HuH-7.5 (cell line): ENCODE measurements at regions not wholly inside any gene's neighbourhood (a gene's known extent, or its start where the extent isn't known, plus 50 kb on each side); places are given as distances from the start of the nearest gene placed in this dataset.

Experiments used
- DNase-seq: peaks from one replicate; pipeline ENCODE4 v3.0.0; 2011; ENCODE audit warnings: low spot score

DNA sequence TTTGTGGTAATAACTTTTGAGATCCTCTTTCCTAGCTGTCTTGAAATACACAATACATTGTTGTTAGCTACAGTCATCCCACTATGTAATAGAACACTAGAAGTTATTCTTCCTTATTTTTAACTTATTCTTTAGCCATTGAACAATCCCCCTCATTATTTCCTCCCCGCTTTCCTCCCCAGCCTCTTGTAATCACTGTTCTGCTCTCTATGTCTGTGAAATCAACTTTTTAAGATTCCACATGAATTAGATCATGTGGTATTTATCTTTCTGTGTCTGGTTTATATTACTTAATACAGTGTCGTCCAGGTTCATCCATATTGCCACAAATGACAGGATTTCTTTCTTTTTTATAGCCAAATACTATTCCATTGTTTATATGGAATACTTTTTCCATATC lies 72.9 kb downstream of the SLC10A2 start:
- no peak for DNase-seq

DNA sequence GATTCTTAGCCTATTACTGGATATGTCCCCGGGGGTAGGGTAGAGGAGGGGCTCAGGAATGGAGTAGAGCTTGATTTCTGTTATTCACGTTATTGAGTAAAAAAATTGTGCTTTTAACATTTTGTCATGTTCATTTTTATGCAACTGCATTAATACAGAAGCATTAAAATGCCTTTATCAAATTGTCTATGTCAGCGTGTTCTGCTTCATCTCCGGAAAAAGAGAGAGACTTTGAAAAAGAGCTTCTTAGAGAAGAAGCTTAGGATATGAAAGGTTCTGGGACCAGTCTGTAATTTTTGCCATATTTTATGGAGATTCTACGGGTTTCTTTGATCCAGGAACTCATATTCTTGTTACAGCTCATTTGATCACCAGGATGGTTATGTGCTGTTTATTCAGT lies 82.0 kb downstream of the SLC10A2 start:
- DNase-seq, result no peak

DNA sequence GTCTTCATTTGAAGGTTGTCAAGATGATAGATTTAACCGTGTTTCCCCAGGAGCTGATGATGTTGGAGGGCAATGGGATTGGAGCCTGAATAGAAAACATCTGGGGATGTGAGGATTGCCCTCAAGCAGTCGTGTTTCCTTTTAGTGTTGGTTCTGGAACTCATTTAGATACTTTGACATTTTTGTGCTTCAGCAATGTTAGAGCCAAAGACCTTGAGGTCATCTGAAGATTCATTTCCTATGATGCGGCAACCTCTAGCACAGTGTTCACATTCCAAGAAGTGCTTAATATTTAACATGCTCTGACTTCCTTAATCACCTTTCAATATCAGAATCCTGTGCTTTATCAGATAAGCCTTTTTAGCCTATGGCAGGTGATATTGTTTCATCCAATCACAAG lies 82.7 kb downstream of the SLC10A2 start:
- no peak for DNase-seq

DNA sequence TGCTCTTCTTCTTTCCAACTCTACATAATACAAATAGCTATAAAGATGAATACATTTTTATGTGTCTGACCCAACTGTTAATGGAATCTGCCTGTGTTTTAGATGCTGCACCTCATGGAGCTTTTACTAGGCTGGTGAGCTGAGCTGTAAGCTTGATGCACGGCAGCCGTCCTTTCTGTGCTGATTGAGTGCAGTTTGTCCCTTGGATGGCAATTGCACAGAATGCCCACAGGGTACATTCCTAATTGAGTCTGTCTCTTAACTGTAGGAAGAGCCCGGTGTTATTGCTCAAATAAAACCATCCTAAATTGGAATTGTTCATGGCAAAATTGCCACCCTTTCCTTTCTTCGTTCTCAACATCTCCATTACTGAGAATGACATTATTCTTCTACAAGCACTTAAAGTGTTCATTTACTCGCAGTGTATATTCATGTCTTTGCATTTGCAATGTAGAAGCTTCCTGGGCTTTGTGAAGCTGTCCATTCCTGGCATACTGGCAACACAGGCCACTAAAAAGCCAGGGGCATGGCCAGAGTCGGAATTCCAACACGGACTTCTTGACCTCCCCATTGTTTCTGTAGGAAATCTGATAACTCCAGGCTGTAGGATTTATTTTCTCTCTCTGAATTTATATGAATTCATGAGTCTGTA lies 85.8 kb downstream of the SLC10A2 start:
- no peak for DNase-seq

DNA sequence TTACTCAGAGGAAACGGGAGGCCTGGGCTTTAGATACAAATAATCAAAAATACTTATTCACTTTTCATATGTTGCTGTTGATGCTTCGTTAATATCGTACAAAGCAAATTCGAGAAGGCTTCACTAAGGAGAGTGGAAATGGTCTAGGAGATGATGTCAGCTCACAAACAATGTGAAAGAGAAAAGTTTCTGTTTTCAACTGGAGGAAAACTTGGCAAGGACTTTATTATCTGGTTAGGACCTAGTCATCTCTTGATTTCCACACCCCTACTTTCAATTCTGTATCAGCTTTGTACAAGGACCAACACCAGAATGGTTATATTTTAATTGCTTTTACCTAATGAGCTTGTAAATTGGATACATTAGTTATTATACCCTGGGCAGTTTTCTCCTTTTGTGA lies 88.0 kb downstream of the SLC10A2 start:
- DNase-seq, result no peak

DNA sequence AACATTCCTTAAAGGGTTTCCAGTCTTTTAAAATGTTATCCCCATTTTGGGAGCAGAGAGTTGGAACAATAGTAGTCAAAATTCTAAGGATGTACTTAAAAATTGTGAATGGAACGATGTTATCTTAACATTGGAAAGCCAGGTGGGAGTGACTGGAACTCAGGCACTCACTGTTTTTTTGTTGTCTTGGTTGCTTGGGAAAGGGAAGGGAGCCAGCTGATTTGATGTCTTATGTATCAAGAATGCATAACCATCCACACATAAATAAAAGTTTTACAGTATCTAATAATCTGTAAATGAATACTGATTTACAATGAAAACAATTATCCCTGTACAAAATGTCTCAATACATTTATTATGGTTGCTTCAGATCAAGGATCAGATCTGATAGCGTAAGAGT lies 88.7 kb downstream of the SLC10A2 start:
- no peak for DNase-seq

DNA sequence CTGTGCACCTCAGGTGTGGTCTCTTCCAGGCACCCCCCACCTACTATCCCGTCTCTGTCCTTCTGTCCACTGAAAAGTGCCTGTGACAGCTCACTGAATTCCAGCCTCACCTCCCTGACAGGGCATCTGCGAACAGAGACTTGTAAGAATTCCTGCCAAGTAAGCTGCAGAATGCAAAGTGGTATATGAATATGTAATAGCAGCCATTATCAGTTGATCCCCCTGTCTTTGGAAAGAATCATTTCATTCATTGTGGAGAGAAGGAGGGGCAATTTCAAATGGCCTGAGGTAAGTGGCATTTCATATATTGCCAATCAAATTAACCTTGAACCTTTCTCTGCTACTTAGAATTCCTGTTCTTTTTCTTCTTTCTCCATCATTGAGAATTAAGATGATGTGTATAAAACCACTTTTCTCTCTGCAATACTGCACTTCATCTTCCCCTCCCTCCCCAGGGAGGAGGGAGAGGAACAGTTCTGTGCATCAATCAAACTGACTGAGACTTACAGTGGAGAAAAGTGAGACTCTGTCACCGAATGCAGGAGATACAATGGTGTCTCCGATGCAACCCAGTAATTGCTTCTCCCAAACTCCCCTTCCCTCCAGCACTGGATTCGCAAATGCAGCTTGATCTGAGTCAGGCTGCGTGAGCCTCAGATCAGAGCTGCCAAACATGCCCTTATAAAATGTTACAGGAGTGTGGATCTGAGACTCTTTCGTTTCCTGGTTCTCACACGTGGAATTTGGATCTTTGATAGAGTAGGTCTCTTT lies 91.7 kb downstream of the SLC10A2 start:
- DNase-seq, result no peak

DNA sequence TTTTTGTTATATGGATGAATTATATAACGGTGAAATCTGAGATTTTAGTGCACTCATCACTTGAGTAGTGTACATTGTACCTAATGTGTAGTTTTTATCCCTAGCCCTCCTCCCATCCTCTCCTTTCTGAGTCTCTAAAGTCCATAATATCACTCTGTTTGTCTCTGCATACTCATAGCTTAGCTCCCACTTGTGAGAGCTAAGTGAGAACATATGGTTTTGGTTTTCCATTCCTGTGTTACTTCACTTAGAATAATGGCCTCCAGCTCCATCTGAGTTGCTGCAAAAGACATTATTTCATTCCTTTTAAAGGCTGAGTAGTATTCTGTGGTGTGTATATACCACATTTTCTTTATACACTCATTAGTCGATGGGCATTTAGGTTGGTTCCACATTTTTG lies 94.0 kb downstream of the SLC10A2 start:
- no peak for DNase-seq

DNA sequence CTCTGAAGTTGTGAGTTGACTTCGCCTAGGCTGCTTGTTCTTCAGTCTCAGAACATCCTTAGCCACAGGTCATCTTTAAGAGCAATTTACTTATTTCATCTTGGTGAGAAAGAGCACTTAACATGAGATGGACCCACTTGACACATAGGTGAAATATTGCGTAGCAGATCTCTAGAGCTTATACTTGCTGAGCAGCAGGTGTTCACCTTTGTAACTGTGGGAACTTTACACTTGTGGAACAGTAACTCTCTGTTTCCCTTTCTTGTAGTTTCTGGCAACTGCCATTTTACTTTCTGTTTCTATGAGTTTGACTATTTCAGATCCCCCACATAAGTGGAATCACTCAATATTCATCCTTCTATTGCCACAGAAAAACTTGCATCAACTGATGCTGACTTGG lies 95.7 kb downstream of the SLC10A2 start:
- DNase-seq, result no peak

DNA sequence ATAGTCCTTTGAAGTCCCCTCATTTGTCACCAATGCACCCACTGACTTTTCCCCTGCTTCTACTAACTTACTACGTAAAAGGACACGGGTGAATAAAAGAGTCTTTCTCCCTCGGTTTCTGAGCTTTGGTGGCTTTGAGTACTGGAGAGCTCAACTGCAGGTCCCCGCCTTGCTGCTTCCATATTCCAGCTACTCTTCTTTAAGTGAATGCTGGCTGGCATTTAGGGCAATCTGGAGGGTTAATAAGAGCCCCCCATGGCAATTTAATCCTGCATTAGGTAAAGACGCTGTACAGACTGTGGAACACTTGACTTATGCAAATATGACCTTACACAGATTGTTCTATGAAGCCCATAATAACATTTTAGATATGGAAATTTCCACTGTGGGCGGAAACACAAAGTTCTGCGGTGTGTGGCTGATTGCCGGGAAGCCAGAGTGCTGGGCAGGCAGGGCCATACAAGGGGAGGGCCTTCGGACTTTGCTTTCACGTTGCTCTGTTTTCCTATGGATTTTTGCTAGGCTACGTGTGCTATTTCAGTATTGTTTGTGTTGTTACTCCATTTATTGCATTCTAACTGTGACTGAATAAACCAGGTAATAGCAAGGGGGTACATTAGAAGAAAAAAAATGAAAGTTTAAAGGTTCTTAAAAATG lies 97.5 kb downstream of the SLC10A2 start:
- DNase-seq, result peak; percentile 4

DNA sequence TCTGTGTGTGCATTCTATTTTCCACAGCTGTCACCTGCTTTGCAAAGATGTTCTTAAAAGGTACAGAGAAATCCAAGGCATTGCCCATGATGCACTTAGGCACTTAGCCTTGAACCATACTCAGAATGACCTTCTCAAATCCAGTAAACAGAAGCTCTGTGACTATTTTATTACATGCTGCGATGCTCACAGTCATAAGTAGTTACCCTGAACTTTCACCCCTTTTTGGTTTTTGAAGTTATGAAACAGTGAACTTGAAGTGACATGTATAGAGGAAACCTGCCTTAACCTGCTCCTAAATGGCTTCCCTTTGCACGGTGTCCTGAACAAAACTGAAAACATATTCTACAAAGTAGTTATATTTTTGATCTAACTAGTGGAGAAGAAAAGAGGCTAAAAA lies 100.4 kb downstream of the SLC10A2 start:
- DNase-seq, result no peak

DNA sequence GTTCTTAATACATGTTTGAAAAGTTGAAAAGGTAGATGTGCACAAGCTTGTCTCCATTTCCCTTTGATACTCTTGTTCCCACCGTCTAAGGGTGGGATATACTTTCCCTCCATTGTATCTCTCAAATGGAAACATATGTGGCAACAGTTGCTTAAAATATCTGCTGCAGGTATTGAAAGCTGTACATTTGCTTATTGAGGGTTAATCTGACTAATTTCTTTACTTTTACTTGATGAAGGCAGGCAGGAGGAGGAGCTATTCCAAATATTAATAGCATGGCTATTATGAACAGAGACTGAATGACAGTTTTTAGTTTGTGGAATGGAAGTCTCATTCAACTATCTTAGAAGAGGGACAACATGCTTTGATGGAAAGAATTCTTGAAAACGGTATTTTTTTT lies 103.8 kb downstream of the SLC10A2 start:
- DNase-seq, result no peak

DNA sequence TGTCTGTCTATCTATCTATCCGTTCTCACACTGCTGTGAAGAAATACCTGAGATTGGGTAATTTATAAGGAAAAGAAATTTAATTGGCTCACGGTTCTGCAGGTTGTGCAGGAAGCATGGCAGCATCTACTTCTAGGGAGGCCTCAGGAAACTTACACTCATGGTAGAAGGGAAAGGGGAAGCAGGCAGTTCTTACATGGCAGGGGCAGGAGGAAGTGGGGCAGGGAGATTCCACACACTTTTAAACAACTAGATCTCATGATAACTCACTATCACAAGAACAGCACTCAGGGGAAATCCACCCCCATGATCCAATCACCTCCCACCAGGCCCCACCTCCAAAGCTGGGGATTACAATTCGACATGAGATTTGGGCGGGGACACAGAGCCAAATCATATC lies 105.3 kb downstream of the SLC10A2 start:
- DNase-seq, result no peak

DNA sequence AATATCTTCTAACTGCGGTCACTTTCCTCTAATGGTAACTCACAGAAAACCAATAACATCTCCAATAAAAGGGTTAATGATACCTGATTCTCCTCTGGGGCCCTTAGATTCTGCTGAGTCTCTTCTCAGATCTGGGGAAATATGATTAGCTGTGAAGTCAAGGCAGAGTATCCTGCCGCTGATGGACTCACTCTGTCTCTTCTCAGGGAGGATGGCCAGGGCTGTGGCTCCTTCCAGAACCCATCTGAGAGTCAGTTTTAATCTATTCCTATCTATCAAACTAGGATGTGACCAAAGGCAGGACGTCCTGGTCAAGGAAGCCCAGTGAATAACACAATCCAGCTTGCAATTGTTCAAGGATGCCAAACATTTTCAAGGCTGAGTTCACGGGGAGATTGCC lies 109.8 kb downstream of the SLC10A2 start:
- DNase-seq, result no peak

DNA sequence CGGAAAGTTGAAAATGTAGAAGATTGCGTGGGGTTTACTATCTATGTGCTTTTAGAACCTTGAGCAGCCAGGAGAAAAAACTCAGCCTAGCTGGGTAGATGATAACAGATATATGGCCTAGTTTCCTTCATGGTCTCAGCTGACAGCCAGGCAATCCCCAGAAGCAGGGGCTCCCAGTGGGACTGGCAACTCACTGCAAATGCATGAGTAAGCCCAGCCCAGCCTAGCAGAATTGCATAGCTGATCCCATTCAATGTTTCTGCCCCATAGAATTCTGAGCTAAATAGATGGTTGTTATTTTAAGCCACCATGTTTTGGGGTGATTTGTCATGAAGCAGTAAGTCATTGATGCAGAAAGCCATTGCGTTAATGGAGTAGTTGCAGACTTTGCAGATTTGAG lies 108.5 kb downstream of the ERCC5 start:
- no peak for DNase-seq

DNA sequence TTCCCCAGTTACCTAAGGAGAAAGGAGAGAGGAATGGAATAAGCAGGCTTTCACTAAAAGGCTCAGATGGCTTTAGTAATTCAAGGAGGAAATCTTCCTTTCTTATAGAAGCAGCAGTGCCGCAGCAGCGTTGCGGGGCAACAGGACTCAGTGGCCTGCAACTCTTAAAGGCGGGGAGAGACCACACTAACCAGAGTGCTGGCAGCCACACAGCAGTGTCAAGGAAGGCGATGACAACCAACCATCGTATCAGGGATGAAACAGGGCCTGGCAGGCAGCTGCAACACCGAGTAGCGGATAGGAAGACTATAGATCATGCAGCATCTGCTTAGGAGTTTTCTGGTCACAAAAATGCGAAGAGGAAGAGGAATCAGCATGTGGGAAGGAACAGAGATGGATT lies 106.0 kb downstream of the ERCC5 start:
- DNase-seq, result no peak

DNA sequence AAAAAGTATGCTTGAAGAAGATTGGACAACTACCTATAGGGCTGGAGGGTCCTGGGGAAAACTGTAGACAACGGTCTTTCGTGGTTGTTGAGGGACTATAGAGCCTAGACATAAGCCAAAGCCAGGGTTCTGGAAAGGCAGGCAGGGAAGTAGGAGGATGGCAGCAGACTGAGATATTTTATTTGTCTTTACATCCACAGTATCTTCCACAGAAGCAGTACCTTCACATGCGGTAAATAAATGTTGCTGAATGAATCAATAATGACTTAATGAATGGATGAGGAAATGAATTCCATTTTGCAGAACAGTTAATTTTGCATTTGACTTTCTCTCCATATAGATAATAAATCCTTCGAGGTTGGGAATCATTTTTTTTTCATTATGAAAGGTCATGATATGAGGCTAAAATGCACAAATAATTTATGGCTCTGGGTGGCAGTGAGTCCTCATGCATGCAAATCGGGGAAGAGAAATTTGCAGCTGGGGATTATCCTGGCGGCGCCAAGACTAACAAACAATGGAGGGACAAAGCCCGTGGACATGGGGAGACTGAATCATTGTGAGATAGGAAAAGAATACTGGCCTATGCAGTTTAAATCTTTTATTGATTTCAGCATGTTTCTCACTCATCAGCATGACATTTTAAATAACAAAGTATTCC lies 102.0 kb downstream of the ERCC5 start:
- DNase-seq, result no peak

DNA sequence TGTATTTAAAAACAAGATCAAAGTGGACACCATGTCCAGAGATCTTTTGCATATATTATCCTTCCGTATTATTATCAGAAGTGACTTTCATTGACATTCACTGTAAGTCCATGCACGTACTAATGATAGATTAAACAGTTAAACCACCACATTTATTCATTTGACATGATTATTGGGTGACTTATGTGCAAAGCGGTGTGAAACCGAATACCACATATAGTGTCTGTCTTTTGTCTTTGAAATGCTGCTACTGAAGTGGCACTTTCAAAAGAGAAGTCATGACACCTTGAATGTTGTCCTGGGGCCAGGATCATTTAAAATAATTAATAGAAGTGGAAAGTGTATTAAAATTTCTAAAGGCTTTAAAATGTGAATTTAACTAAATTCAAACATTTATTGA lies 100.1 kb downstream of the ERCC5 start:
- no peak for DNase-seq

DNA sequence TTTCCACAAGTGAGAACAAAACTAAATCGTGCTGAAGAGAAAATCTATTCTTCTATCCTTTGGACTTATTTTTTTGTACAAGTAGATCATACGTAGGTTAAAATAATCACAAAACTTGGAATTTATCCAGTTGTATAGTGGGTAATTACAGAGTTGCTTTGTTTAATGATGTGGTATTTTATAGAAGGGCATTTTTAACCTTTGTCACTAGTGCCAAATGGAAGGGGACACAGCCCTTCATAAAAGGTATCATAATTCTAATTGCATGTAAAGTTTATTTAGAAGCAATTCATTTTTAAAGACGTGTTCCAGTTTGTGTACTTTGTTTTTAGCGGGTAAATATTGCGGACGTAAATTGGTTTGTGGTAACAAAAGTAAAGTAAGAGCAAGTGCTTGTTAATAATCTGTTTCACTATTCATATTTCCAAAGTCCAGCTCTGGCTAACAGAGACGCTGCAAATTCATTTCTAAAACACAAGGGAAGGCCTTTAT lies 99.5 kb downstream of the ERCC5 start:
- no peak for DNase-seq

DNA sequence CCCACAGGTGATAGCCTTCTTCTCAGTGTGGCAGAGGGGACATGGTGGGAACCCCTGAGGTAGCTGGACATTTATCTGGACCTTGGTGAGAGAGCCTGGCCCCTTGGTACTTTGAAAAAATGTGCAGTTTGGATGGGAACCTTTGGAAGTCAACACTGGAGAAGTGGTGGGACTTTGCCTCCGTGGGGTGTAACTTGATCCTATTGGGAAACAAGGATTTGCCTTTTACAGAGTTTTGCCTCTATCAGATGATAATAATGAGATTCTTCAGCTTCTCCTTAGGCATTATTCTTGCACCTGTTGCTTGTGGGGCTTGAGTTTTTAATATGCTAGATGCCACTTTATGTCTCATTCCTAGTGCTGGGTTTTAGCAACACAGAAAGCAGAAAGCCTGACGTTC lies 99.0 kb downstream of the ERCC5 start:
- no peak for DNase-seq

DNA sequence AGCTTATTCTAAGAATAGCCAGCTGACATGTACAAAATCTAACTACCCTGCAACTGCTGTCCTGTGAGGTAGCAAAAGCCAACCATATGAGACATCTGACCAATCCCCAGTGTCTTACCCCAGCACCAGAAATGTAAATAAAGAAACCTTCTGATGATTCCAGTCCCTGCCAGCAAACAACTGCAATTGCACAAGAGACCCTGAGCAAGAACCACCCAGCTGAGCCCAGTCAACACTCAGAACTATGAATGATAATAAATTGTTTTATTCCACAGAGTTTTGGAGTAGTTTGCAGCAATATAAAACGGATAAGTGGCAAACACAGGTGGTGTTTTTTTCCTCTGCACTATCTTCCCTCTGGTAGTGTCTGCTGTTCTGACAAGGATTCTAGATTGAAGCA lies 94.9 kb downstream of the ERCC5 start:
- DNase-seq, result no peak

DNA sequence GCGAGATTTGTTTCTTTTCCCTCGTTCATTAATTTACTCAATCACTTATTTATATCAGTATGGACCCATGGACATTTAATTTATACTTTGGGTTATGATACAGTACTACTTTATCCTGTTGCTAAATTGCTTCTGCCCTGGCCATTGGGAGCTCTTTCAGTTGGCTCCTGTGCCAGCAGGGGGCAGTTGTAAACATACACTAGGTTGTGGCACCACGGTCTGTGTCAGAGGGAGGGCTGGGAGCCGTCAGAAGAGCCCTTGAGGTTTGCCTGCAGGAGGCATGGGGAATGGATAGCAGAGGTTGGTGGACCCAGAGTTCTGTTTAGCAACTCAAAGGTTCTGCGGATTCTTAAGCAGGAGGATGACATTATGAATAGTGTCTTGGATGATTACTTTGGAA lies 94.3 kb downstream of the ERCC5 start:
- DNase-seq, result no peak

DNA sequence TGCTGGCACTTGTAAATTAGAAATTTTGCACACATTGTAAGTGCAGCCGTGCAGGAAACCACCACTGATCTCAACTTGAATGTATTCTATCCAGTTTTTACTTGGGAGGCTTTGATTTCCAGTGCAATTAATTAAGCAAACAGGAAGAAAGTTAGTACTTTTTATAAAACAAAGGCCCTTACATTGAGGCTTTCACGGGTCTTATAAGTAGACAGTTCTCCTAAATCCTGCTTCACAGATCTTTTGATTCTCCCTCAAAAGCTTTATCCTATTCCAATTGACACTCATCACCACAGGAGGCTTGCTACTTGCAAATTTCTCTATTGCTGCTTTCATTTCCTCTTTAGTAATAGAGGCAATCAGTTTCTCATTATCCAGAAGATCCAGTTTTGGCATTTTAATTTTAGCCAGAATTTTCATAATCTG lies 90.1 kb downstream of the ERCC5 start:
- no peak for DNase-seq
